ENCODE measurements at regions not wholly inside any gene's neighbourhood (a gene's known extent, or its start where the extent isn't known, plus 50 kb on each side); places are given as distances from the start of the nearest gene placed in this dataset.

- no peaks in the 10 kb centered on the region for H3K9me3 ChIP-seq
- H3K4me3 ChIP-seq: no peak overlapping the region
- no peaks in the 10 kb centered on the region for H3K4me1 ChIP-seq
- WGBS, 2 donors: 90 to 91% methylated on average over 4 of the region's 4 CpGs
- TF ChIP-seq CTCF (IDR thresholded peaks at IDR 0.05): no peak
- no peak for TF ChIP-seq POLR2A (IDR thresholded peaks at IDR 0.05)
- TF ChIP-seq EP300 (IDR thresholded peaks at IDR 0.05): no peak
- DNase-seq (ENCODE audit: low spot score in 2 of 2): no peak
- H3K36me3 ChIP-seq: no peaks in the 10 kb centered on the region
- H3K27me3 ChIP-seq: no peaks in the 10 kb centered on the region
- no peak overlapping the region for H3K27ac ChIP-seq
Measured at GRCh38 chr6:21907291-21907690, 313.7 kb downstream of the SOX4 start.

- H3K9me3 ChIP-seq: no peaks in the 10 kb centered on the region
- H3K4me3 ChIP-seq: no peak overlapping the region
- TF ChIP-seq POLR2A (IDR thresholded peaks at IDR 0.05): no peak
- no peak for TF ChIP-seq CTCF (IDR thresholded peaks at IDR 0.05)
- WGBS, 2 donors: 84 to 89% methylated on average over 5 of the region's 5 CpGs
- H3K4me1 ChIP-seq: peaks cover 0 to 8% (median 0%) of the 10 kb centered on the region in 4 donors
- H3K36me3 ChIP-seq: no peaks in the 10 kb centered on the region
- no peak for DNase-seq (ENCODE audit: low spot score in 2 of 2)
- no peaks in the 10 kb centered on the region for H3K27me3 ChIP-seq
- no peak overlapping the region for H3K27ac ChIP-seq
Measured at GRCh38 chr6:21908161-21908848, 314.8 kb downstream of the SOX4 start.

DNA sequence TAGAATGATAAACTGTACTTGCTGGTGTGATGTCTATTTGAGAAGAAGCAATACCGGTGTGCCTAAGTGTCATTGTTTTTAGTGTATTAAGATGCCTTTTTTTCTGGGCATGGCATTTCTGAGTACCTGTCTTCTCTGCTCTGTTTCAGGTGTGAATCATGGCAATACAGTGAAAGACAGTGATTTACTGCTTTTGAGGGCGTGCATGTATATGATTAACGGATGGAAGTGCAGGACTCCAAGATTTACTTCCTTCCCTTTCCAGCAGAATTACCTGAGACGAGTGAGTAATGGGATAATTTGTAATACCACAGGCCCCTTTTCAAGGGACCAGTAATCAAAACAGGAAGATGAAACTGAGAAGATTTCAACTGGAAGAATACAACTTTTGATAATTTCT, 315.8 kb downstream of the SOX4 start:
- TF ChIP-seq CTCF (IDR thresholded peaks at IDR 0.05) (no peak), EP300 (IDR thresholded peaks at IDR 0.05) (no peak), POLR2A (IDR thresholded peaks at IDR 0.05) (no peak)
- H3K9me3 ChIP-seq: no peaks in the 10 kb centered on the region
- no peak overlapping the region for H3K27ac ChIP-seq
- H3K4me1 ChIP-seq: peaks cover 0 to 8% (median 0%) of the 10 kb centered on the region in 4 donors
- no peak for DNase-seq (ENCODE audit: low spot score in 2 of 2)
- 88 to 95% methylated on average over 4 of the region's 4 CpGs for WGBS, 2 donors
- H3K36me3 ChIP-seq: no peaks in the 10 kb centered on the region
- no peaks in the 10 kb centered on the region for H3K27me3 ChIP-seq
- no peak overlapping the region for H3K4me3 ChIP-seq

DNA sequence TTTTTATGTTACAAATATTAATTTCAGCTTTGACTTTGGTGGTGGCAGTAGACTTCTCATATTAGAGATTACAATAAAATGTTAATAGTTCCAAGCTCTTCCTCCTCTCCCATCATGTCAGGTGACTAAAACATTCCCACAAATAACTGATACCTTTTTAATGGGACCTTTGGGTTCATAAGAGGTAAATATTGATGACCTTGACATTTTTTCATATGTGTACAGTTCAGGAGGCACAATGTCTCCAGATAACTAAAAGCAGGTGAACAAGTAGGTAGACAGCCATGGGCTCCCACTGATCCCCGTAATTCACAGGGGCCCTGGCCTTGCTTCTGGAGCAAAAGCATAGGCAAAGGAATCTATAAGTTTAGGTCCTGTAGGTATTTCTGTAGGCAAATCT, 317.7 kb downstream of the SOX4 start:
- no peak for DNase-seq (ENCODE audit: low spot score in 2 of 2)
- H3K4me3 ChIP-seq: no peak overlapping the region

More for the DNA sequence above, 317.7 kb downstream of the SOX4 start:
- H3K27ac ChIP-seq: no peak overlapping the region
- no peaks in the 10 kb centered on the region for H3K27me3 ChIP-seq
- no peaks in the 10 kb centered on the region for H3K36me3 ChIP-seq
- peaks cover 0 to 17% (median 0%) of the 10 kb centered on the region in 4 donors for H3K4me1 ChIP-seq
- WGBS, 2 donors: 96 to 100% methylated on average over 1 of the region's 1 CpG
- TF ChIP-seq EP300 (IDR thresholded peaks at IDR 0.05): no peak
- no peak for TF ChIP-seq POLR2A (IDR thresholded peaks at IDR 0.05)
- TF ChIP-seq CTCF (IDR thresholded peaks at IDR 0.05): no peak
- H3K9me3 ChIP-seq: no peaks in the 10 kb centered on the region
